Fibroblast of mammary gland (primary cell): ENCODE measurements at regions not wholly inside any gene's neighbourhood (a gene's known extent, or its start where the extent isn't known, plus 50 kb on each side); places are given as distances from the start of the nearest gene placed in this dataset.
"Not testable (repeated sequence)": the region's sequence is repeated elsewhere in the genome, so short reads cannot be mapped to it uniquely, and the experiment has no call there.

Source experiments
- DNase-seq: peaks from one replicate; pipeline ENCODE4 v3.0.0-alpha.2; 2010; ENCODE audit warnings: low read depth
- H3K4me3 ChIP-seq: 2 replicates; pipeline ENCODE4 v1.5.1; 2011; ENCODE audit warnings: low read depth, mild to moderate bottlenecking, low read length, moderate library complexity; ENCODE audit not compliant: control insufficient read depth
- CTCF ChIP-seq: conservative IDR thresholded peaks from 2 replicates; pipeline ENCODE4 v1.5.1; 2011; ENCODE audit warnings: low read depth, low read length, inconsistent platforms; ENCODE audit not compliant: control insufficient read depth, insufficient read depth

DNA sequence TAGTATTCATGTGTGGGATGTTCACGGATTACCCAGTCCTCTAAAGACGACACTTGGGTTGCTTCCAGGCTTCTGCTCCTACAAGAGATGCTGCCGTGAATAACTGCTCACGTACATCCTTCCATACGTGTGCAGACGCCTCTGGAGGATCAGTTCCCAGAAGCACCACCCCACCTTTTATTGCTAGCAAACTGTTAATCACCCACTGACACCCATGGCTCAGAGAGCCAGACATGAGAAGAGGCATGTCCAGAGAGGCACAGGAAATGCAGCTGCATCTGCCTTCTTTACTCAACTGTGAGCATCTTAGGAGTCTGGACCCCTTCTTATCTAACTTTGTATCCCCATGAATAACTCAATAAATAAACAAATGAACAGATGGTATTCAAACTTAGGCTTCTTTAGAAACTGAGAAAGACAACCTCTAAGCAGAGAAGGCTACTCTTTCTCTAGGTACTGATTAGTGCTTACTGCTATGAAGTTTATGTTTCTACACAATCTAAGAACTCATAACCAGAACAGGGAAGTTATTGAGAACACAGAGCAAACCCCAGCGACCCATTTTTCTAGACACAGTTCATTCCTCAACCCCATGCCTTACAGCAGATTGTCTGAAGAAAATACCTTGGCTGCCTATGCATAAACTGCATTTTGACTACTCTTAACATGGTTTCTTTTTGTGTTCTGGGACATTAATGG, 228.7 kb upstream of the RREB1 start:
- H3K4me3 ChIP-seq, result no peak overlapping the region
- peak; percentile 30 for DNase-seq
- no peak for TF ChIP-seq CTCF

- DNase-seq, result peak; percentile 49
- H3K4me3 ChIP-seq, result not testable (repeated sequence)
Observed at GRCh38 chr6:6879586-6879974, 228.2 kb upstream of the RREB1 start.

DNA sequence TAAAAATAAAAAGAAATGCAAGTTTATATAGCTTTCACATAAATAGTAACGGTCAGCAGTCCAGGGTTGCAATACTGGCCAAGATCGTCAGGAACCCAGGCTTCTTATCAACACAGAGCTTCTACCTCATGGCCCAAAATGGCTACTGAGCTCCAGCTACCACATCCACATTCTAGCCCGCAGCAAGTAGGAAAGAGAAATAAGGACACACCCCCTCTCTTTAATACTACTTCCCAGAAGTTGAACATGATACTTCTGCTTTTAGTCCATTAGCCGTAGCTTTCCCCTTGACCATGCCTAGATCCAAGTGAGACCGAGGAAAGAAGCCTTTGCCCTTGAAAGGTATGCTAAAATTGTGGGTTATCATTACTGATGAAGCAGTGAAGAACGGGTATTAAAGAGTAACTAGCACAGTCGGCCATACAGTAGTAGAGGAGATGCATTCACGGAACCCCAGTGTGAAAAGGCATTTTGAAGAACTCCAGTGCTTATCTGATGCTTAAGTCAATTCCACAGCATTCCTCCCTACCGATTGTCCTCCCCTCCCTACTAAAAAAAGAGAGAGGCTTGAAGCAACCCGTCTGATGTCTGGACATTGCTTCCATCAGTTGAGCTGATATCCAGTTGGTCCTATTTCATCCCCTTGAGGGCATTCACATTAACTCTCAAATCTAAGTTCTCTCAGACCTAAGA, 226.9 kb upstream of the RREB1 start:
- no peak for DNase-seq
- no peak for TF ChIP-seq CTCF
- H3K4me3 ChIP-seq, result no peak overlapping the region

DNA sequence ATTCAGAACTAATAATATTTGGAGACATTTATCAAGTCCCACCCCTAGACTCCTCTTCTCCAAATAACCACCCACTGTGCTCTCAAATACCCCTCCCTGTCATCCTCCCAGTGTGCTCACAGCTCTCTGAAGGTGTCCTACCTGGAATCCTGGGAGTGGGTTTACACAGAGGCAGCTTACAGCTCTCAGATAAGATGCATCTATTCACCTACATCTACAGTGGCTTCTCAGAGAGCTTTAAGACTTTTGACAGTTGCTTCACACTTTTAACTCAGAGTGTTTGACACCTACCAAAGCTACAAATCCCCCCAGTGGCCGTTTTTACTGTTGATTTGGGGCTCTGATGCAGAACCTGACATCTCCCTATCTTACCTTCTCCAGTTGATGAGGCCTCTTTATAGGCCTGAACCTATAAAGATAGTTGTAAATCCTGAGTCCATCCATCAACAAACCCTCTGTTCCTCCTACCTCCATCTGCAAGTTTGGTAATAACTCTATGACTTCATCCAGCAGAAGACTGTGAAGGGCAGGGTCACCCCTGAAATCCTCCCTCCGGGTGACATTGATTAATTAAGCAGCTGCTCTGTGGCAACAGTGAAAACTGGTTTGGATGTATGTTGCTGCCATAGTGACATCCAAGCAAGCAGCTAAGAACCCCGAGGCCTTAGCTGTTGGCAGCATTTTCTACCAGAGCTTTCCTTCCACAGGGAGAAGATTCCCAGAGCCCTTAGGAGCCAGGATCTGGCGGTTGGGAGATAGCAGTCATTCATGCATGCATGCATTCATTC, 226.1 kb upstream of the RREB1 start:
- DNase-seq, result peak; percentile 16
- no peak overlapping the region for H3K4me3 ChIP-seq
- TF ChIP-seq CTCF, result no peak

- no peak for TF ChIP-seq CTCF
- no peak for DNase-seq
- no peak overlapping the region for H3K4me3 ChIP-seq
Observed at GRCh38 chr6:6882592-6882991, 225.2 kb upstream of the RREB1 start.

- DNase-seq, result no peak
- H3K4me3 ChIP-seq, result no peak overlapping the region
- TF ChIP-seq CTCF, result no peak
Observed at GRCh38 chr6:6883011-6883410, 224.8 kb upstream of the RREB1 start.

GRCh38 chr6:6884193-6884627, 223.6 kb upstream of the RREB1 start:
- TF ChIP-seq CTCF, result no peak
- no peak overlapping the region for H3K4me3 ChIP-seq
- DNase-seq, result peak; percentile 57
